HG03103 (cell line): ENCODE measurements at regions not wholly inside any gene's neighbourhood (a gene's known extent, or its start where the extent isn't known, plus 50 kb on each side); places are given as distances from the start of the nearest gene placed in this dataset.
"Not testable (repeated sequence)": the region's sequence is repeated elsewhere in the genome, so short reads cannot be mapped to it uniquely, and the experiment has no call there.

Source experiments
- ATAC-seq: cut with Tn5 transposase; IDR thresholded peaks from one replicate; pipeline ENCODE4 v1.9.1; 2021; ENCODE audit warnings: low read depth; ENCODE audit not compliant: unreplicated experiment

DNA sequence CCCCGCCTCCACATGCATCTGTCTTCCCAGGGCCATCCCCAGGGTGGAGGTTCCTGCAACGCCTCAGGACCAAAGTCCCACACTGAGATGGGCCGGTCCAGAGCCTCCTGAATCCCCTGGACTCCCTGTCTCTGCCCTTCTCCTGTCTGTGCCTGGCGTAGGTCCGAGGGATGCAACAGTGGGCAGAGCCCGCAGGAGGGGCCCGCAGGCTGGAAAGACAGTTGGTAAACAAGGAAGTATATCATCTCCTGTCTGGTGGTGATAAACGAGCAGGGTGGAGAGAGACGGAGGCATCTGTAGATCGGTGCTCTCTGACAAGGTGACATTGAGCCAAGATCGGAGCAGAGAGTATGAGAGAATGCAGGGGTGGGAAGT, 72.6 kb upstream of the RAB6C start:
- no peak for ATAC-seq

DNA sequence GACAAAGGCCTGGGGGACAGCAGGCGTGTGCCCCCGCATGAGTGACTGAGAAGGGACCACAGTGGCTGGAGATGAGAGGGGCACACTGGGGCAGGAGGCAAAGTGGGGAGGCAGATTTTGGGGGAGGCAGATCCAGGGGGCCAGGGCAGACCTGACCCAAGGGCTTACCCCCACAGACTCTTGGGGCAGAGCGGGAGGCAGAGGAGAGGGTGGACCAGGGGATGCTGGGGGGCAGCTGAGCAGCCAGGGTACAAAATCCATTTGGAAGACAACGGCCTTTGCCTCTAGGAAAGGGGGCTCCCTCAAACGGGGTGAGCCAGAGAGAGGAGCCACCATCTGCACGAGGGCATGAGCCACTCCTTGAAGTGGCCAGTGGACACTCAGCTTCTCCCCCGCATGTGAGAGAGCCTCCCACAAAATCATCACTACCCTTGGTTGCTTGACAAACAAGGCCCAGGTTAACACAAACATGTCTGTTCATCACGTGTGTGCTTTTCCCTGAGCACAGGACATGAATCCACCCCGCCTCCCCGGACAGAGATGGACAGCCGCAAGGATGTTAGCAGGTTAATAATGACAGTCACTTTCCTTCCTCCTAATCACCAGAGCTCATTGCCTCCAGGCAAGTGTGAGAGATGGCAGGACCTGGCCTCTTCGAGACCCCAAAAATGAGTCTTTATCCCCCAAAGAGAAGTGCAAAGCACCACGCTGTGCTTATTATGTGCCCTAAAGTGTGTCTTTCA, 72.0 kb upstream of the RAB6C start:
- no peak for ATAC-seq

DNA sequence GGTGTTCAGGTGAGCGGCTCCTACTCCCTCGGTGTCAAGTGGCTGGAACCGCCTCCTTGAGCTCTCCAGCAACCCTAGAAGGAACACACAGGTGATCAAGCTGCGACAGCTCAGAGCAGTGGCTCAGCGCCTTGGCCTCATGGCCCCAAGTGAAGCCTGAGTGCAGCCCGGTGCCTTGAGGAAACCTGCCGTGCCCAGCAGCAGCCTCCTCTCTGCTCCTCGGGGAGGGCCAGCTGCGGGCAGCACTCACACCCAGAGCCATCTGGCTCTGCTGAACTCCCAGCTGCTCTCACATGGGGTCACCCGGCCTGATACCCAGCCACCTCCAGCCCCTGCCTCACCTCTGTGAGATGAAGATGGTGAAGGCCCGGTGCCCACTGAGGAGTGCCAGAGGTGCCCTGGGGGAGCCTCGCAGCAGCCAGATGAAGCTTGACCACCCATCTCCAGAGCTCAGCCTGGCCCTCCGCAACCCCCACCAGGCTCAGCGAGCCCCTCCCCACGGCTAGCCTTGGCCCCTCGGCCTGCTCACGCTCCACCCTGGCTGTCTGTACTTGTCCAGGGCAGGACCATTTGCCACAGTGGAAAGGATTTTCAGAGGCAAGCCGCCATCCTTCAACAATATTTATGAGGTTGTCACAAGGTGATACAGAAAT, 70.6 kb upstream of the RAB6C start:
- ATAC-seq, result no peak

DNA sequence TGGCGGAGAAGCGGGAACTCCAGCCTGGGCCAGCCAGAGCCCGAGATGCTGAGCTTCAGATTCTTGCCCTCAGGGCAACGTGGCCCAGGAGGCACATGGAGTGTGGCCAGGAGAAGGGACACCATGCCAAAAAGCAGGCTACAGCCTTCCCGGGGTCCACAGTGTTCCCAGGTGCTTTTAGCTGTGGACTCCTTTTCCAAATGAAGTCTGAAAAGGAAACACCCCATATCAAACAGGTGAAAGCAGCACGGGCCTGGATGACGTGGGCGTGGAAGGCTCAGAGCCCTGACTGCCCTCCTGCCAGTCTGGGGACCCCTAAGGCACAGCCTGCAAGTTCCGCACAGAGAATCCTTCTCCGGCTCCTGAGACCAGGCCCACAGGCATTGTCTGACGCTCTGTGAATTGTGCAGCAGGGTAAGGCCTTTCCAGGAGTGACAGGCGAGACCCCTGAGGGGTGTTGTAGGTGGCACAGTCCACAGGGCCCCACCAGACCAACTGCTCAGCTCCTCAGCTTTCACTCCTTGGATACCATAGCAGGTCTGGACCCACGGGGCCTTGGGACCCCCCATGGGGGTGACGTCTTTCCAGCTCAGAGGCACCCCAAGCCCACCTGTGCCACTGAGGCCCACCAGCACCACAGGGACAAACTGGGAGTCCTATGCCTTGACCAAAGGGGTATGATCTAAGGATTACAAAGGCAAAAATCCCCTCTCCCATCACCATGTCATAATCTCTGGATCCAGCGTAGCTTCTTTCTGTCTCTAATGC, 69.6 kb upstream of the RAB6C start:
- ATAC-seq, result no peak

DNA sequence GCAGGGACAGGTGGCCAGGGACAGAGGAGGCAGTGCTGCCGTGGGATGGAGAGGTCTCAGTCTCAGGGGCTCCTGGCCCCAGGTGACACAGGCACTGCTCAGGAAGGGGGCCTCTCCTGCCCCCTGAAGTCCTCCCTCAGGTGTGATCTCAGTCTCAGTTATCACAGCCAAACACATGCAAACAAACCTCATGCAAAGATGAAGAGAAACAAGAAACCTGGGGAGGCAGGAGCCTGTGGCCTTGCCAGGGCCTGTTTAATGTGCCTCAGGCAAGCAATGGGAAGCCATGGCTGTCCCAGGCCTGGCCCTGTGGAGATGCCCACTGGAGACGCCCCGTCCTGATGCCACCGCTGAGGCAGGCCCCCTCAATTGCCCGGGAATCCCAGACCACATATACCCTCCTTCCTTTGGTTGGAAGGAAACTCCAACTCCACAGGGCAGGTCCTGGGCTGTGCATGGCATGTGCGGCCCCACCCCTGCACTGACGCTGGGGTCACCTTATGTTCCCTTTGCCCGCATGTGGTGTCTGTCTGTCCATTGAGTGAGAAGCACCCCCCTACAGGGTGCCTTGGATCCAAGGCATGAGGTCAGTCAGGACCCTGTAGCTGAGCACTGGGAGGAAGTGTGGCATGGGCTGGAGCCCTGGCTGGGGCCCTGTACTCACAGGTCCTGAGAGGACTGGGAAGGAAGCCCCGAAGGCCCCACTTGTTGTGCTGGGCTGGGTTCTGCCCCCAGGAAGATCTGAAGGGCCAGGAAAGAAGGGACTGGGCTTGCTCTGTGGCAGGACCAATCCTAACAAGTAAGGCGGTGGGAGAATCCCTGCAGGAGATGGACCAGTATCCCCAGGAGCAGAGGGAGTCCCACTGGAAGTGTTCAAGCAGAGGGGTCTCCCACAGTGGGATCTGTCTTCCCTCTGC, 68.8 kb upstream of the RAB6C start:
- no peak for ATAC-seq

DNA sequence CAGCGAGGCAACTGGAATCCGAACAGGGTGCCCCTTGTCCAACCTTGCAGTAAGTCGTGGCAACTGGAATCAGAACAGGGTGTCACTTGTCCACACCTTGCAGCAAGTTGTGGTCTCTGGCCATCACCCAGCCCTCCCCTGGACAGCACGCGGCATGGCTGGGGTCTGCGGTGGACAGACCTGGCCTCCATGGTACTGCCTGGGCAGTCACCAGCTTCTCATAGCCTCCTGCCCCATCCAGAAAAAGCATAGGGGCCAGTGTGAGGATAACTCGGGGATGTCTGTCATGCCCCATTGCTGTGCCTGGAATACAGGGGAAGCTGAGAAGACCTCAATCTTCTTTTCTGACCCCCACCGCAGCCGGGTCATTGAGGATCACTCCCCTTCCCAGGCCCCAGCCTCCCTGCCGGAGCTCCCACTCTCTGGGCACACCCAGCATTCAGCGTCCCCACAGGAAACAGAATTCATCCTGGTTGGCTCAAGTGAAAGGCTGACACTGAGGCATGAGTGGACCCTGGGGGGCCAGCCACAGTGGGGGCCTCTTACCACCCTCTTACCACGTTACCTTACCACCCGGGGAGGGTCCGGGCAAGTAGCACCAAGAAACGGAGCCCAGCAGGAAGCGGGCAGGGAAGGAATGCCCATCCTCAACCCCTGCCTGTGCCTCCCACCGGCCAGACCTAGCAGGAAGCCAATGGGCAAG, 68.0 kb upstream of the RAB6C start:
- ATAC-seq, result no peak

DNA sequence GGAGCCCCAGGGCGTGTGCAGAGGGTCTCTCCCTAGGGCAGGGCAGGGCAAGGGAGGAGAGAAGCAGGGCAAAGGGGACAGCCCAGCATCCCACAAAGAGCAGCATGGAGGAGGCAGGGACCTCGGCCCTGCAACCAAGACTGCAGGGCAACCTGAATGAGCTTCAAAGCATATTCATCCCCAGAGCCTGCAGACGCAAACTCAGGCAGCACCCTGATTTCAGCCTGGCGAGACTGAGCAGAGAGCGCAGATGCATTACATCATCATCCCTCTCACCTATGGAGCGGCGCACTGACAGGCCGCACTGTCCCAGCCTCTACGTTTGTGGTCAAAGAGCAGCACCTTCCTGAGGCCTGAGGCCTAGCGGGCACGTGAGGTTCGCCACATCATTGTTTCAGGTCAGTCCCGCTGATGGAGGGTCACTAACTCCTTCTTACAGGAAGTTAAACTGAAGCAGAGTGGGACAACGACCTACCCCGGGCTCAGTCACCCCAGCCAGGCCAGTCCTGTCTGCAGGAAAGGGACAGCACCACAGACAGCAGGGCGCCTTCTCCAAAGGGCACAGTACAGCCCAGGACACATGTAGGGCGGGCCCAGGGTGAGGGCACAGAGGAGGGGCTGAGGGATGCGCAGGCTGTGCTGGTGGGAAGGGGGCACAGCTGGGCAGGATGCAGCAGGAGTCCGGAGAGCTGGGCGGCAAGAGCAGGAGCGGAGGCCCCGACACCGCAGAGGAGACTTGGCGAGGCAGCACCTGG, 67.2 kb upstream of the RAB6C start:
- ATAC-seq, result no peak

DNA sequence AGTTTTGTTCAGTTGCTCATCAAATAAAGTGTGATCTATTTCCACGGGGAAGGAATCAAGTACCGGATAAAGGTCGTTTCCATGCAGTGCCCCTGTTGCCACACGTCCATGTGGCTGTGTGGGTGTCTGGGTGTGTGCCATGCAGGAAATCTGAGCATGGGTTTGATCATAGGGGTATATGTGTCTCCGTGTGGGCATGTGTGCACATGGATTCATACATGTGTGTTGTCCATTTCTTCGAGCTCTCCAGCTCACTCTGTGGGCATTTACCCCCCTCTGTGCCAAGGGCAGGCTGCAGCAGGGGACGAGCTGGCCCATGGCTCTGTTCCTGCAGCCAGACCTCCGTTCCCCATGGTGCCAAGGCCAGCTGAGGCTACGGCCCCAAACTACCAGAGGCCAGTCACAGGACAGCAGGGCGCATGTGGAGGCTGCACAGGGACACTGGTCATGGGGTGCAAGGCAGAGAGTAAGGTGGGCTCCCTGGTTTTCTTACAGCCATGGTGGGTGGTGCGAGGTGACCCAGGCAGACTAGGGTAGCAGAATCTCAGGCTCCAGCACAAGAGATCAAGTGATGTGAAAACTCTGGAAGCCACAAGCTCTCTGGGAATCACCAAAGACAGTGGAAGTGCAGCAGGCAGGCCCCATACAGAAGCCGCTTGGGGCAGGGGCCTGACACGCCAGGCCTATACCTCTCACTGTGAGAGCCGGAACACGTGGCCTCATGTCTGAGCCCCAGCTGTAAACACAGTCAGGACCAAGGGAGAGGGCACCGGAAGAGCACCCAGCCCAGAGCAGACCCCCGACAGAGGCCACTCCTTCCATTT, 66.4 kb upstream of the RAB6C start:
- ATAC-seq, result no peak

DNA sequence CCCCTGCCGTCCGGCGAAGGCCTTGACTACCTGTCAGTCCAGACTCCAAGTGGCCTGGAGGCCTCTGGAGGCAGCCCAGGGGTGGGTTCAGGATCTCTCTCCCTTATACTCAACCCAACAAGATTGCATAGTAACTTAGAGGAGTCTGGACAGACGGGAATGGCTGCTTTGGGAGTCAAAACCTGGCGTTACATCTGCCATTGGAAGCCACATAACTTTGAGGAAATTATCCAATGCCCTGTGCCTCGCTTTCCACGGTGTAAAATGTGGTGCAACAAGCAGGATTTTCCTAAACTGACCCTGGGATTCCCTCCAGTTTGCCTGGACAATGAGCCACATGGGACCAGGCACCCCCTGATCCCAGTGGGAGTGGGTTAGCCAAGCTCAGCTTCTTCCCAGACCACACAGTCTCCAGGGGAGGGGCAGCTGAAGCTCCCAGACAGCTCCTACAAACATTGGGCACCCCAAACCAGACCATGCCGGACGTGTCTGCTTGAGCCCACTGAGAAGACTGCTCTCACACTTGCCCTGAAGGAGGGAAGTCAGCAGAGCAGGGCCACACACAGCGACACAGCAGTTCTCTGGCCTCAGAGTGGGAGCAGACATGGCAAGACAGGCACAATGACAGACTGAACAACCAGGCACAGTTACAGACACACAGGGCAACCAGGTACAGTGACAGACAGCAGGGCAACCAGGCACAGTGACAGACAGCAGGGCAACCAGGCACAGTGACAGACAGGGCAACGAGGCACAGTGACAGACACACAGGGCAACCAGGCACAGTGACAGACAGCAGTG, 65.6 kb upstream of the RAB6C start:
- no peak for ATAC-seq

DNA sequence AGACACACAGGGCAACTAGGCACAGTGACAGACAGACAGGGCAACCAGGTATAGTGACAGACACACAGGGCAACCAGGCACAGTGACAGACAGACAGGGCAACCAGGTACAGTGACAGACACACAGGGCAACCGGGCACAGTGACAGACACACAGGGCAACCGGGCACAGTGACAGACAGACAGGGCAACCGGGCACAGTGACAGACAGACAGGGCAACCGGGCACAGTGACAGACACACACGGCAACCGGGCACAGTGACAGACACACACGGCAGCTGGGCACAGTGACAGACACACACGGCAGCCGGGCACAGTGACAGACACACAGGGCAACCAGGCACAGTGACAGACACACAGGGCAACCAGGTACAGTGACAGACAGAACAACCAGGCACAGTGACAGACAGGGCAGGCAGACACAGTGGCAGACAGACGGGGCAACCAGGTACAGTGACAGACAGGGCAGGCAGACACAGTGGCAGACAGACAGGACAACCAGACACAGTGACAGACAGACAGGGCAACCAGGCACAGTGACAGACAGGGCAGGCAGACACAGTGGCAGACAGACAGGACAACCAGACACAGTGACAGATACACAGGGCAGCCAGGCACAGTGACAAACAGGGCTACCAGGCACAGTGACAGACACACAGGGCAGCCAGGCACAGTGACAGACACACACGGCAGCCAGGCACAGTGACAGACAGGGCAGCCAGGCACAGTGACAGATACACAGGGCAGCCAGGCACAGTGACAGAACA, 64.7 kb upstream of the RAB6C start:
- no peak for ATAC-seq

DNA sequence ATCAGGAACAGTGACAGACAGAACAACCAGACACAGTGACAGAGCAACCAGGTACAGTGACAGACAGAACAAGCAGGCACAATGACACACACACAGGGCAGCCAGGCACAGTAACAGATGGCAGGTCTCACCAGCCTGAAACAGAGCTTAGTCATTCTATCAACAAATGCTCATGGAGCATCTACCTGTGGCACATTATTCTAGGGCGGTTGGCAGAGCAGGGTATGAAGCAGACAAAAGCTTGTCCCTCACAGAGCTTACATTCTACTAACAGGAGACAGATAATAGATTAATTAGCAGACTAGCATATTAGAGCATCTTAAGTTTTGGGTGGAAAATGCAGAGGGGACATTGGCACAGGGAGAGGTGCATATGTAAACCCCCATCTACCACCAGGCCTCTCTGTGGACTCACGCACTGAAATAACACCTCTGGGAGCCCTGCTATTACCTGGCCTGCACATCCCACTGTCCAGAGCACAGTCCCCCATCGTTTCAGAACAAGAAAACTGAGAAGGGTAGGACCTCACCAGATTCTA, 64.1 kb upstream of the RAB6C start:
- no peak for ATAC-seq

DNA sequence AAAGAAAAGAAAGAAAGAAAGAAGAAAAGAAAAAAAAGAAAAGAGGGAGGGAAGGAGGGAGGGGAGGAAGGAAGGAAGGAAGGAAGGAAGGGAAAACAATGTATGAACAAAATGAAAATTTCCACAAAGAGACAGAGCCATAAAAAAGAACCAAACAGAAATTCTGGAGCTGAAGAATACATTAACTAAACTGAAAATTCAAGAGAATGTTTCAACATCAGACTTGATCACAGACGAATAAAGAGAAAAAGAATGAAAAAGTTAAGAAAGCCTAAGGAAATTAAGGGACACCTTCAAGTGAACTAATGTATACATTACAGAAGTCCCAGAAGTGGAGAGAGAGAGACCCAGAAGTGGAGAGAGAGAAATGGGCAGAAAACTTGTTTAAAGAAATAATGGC, 60.9 kb upstream of the RAB6C start:
- no peak for ATAC-seq

DNA sequence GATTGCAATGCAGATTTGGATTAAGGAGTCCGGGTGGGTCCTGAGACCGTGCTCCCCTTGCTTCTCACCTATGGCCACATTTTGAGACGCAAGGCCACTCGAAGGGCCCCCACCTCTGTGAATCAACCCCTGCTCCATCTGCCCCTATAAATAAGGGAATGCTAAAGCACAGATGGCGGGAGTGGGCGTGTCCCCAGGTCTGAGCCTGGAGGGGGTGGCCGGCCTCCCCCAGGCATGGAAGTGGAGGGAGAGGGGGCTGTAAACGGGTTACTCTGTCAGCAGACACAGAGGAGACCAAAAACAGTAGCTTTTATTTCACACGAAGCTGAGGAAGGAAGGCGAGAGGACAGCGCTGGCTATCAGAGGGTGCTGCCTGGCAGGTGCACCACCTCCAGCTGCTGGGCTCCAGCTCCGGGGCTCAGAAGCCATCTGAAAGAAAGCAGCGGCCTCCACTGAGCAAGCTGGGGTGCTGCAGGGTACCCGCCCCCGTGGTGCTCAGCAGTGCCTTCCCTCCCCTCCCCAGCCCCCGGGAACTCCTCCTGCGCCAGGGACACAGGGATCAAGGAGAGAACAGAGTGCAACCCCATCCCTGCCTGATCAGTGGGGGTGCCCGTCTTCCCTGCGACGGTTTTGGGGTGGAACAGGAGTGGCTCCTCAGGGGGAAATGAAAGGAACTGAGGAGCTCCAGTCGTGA, 56.7 kb upstream of the RAB6C start:
- ATAC-seq, result no peak

DNA sequence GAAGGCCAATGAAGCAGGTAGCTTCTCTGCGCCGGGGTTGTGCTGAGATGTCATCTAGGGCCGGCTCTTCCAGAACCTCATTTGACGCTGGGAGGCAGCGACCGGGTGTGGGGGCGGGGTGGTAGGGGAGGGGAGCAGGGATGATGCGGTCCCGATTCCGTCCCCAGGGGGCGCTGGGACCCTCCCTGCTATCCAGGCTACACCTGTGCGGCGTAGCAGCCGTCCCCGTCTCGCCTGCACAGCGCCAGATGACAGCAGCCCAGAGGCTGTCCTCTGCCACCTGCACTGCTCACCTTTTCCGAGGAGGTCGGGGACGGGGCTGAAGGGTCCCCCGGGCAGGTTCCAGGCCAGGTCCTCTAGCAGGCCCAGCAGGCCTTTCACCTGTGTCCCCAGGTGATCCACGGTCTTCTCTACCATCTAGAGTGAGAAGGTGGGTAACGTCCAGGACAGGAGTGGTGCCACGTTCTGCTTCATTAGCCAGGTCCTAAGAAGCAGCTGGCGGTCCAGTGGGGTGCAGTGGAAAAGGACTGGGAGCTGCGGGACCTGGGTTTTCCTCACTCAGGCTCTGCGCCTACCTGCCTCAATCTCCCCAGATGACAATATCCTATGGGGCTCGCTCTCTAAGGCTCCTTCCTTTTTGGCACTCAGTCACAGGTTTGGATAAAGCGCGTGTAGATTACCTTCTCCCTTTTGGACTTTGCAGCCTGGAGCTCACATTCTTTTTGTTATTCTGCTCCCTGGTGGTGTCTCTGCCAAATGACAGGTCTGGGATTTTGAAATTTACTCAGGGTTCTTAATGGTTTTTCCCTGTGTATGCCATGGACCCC, 56.0 kb upstream of the RAB6C start:
- no peak for ATAC-seq

DNA sequence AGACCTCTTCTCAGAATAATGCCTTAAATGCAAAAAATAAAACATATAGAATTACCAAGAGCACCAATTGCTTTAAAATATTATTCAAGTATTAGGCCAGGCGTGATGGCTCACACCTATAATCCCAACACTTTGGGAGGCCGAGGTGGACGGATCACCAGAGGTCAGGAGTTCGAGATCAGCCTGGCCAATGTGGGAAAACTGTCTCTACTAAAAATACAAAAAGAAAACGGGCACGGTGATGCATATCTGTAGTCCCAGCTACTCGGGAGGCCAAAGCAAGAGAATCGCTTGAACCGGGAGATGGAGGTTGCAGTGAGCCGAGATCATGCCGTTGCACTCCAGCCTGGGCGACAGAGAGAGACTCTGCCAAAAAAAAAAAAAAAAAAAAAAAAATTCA, 55.4 kb upstream of the RAB6C start:
- ATAC-seq, result not testable (repeated sequence)
